Upper lobe of left lung (tissue), 4 donors: ENCODE measurements at regions not wholly inside any gene's neighbourhood (a gene's known extent, or its start where the extent isn't known, plus 50 kb on each side); places are given as distances from the start of the nearest gene placed in this dataset.

Experiments
- CTCF ChIP-seq, 6 experiments: fragments of 450-650 bp in 4 of 6; fragments of 200-600 bp in 2 of 6; sonication (generic) in 2 of 6; IDR thresholded peaks; one replicate each; pipeline ENCODE4 v1.5.1; 2016 to 2019; ENCODE audit warnings: antibody characterized with exemption in 6 of 6
- EP300 ChIP-seq, 4 donors: sonication (generic); formaldehyde crosslinking; IDR thresholded peaks; one replicate each; pipeline ENCODE4 v1.5.1; 2017; ENCODE audit warnings: antibody characterized with exemption in 4 of 4, control low read depth in 2 of 4
- POLR2A ChIP-seq, 4 donors: fragments of 450-650 bp; IDR thresholded peaks; one replicate each; pipeline ENCODE4 v1.5.1; 2016 to 2017; ENCODE audit warnings: antibody characterized with exemption in 4 of 4, mild to moderate bottlenecking in 2 of 4

GRCh38 chr12:38480594-38480993 is 164.0 kb downstream of the ALG10B start:
- TF ChIP-seq CTCF (IDR thresholded peaks at IDR 0.05), result no peak
- TF ChIP-seq EP300 (IDR thresholded peaks at IDR 0.05), result no peak
- no peak for TF ChIP-seq POLR2A (IDR thresholded peaks at IDR 0.05)
